ENCODE measurements at regions not wholly inside any gene's neighbourhood (a gene's known extent, or its start where the extent isn't known, plus 50 kb on each side); places are given as distances from the start of the nearest gene placed in this dataset.

DNA sequence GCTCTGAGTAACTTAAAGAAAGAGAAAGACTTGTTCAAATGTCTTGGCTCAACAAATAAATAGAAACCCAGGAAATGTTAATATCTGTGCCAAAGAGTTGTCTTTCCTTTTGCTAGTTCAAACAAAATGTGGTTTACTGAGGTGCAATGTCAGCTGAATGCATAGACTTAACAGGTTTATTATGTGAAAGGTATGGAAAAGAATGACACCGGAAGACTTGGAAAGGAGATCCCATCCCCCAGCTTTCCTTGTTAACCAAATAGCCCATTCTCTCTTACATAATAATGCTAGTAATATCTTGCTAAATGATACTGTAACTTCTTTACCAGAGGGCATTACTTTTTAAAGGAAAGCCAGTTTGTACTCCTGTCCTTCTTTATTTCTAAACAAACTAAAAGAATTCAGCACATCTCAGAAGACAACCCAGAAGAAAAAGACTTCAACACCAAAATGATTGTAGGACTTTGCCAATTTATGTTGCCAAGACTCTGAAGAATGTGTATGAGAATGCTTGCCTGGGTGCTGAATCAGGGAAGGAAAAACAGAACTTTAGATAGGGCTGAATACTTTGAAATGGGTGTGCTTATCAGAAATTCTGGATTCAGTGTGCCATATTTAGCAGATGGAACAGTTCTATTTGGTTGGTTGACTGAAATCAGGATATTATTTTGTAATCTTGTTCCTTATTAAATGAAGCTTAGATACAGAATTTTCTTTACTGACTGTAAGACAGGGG lies 344.1 kb downstream of the TMEM38B start:
- TF ChIP-seq, protein P1, sequence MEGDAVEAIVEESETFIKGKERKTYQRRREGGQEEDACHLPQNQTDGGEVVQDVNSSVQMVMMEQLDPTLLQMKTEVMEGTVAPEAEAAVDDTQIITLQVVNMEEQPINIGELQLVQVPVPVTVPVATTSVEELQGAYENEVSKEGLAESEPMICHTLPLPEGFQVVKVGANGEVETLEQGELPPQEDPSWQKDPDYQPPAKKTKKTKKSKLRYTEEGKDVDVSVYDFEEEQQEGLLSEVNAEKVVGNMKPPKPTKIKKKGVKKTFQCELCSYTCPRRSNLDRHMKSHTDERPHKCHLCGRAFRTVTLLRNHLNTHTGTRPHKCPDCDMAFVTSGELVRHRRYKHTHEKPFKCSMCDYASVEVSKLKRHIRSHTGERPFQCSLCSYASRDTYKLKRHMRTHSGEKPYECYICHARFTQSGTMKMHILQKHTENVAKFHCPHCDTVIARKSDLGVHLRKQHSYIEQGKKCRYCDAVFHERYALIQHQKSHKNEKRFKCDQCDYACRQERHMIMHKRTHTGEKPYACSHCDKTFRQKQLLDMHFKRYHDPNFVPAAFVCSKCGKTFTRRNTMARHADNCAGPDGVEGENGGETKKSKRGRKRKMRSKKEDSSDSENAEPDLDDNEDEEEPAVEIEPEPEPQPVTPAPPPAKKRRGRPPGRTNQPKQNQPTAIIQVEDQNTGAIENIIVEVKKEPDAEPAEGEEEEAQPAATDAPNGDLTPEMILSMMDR (conservative IDR thresholded peaks at IDR 0.05; ENCODE audit: low read length): no peak
- TF ChIP-seq EZH2phosphoT487 (IDR thresholded peaks at IDR 0.05; ENCODE audit: borderline replicate concordance): no peak

Data from Loucy (cell line).